ENCODE measurements at regions not wholly inside any gene's neighbourhood (a gene's known extent, or its start where the extent isn't known, plus 50 kb on each side); places are given as distances from the start of the nearest gene placed in this dataset.

- TF ChIP-seq POLR2A (IDR thresholded peaks at IDR 0.05; ENCODE audit: low read length): no peak
- no peak for TF ChIP-seq GATA1 (IDR thresholded peaks at IDR 0.05; ENCODE audit: low read depth, low read length)
Measured at GRCh38 chr5:45774528-45774927, 78.3 kb upstream of the HCN1 start.
